NCI-H2081 (cell line): ENCODE measurements at regions not wholly inside any gene's neighbourhood (a gene's known extent, or its start where the extent isn't known, plus 50 kb on each side); places are given as distances from the start of the nearest gene placed in this dataset.
"Not testable (repeated sequence)": the region's sequence is repeated elsewhere in the genome, so short reads cannot be mapped to it uniquely, and the experiment has no call there.

Source experiments
- DNase-seq, 2 experiments: peaks; one replicate each; lab custom pipeline; 2025; lab: John Stamatoyannopoulos, UW

DNA sequence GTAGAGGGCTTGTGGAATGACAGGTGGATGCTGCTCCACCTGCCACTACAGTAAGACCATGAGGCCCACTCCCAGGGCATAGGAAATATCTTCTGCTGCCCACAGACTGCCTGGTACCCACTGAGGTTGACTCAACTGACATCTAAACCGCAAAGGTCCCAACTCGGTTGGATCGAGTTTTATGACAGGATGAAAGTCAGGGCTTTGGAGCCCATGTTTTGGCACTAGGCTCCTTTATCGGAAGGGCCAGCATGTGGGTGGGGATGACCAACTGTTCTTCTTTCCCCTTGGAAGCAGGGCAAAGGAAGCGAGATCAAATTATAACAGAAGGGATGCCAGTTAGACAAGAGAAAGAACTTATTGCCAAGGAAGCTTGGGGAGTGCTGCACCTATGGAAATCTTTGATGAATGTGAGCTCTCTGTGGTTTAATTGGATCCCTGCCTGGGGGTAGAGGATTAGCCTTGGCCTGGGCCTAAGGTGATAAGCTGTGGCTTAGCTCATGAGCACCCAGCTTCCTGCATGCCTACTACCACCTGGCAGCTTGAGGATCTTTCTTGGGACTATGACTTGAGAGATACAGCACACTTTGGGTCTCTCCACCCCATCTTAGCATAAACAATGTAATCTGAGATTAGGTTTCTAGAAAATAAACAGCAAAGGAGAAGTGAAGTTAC, 121.8 kb downstream of the KCNA5 start:
- no peak for DNase-seq

DNA sequence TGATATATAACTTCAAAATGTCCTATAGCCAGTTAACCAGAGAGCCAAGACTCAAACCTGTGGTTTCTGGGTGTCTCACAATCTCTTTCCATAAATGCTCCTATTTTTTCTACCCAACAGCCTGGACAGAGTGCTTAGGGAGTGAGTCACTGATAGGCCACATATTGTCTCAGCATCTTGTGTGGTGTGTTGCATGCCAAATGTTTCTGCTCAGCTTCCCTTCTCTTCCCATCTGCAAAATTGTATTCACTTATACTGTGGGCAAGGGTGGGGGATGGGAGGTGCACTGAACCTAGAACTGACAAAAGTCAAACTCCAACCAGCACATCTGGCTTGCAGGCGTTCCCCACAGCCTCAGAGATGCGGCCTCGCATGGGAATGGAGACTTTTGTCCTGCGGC, 123.3 kb downstream of the KCNA5 start:
- no peak for DNase-seq

DNA sequence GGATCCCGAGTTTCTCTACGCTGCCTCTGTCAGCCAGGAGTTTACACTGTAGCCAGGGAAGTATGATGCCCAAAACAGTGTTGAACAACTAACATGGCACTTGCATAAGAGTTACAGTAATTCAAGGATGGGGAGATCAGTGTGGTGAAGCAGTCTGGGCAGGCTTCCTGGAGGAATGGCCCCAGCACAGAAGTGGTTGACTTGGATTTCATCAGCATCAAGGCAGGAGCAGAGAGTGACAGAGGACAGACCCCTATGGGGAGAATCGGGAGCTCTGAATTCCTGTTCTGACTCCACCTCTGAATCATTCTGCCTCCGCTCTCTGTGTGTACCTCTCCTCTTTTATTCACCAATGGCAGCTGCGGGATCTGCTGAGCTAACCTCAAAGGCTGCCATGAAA, 124.5 kb downstream of the KCNA5 start:
- DNase-seq = no peak

DNA sequence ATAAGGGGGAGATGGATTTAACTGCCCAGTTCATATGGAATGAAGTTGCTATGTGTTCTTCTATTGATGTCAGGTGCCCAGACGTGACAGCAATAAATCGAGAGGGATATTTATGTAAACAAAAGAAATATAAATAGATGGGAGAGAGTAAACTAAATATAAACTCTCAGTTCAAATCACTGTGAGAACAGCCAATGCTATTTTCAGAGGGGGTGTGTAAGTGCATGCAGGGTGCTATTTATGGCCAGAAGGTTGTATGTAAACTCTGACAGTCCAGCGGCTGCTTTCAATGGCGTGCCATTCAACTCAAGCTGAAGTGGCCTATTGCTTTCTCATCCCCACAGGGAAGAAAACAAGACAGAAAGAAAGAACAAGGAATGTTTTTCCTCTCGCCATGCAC, 127.2 kb downstream of the KCNA5 start:
- no peak for DNase-seq

DNA sequence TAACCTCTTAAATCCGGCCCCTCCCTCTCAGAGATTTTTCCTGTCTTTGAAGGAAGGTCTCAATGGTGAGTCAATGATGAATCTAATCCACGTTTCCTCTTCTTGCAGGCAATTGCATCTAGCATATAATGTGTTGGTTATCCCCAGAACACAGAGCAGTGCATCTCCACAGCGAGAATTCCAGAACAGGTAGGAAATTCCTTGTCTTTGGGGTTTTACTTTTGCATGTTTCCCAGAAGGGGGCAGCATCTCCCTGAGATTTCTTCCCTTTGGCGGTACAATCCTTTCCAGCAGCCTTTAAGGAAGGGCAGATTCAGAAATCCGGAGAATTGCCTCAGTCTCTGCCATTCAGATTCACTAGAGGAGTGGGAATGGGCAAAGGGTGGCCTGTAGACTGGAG, 128.0 kb downstream of the KCNA5 start:
- DNase-seq = peak; percentile 47 to 48

DNA sequence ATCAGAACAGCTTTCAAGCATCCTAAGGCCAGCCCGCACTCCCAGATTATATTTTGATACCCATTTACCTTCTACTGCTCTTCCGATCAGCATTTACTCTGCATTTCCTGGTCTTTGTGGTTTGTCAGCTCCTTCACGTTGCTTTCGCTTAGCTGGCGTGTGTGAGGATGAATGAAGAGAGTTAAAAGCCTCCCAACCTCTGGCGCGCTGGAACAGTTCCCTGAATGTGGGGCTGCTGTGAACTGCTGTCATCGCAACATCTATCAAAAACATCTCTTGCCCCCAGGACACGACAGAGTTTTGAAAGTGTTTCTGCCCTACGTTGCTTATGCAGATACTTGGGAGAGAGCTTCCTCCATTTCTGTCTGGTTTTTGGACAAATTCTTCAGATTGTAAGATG, 129.2 kb downstream of the KCNA5 start:
- DNase-seq = no peak

DNA sequence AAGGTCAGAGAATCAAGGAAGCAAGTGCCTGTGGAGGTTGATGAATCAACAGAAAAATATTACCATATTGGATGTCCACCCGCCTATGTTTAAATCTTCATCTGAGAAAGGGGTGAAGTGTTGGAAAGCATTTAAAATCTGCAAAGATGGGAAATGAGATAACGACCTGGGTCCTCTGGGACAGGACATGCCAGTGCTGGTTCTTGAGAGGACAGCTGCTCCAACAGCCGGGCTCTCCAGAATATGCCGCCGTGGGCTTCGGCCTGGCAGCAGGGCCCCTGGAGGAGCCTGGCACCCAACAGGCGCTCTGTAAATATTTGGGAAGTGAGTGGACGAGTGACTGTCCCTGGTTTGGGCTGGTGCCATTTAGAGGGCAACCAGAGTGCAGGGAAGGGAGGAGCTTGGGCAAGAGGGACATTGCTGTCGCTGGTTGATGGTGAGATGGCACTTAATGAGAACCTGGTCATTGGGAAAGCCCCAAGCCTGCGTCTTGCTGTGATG, 129.9 kb downstream of the KCNA5 start:
- no peak for DNase-seq

DNA sequence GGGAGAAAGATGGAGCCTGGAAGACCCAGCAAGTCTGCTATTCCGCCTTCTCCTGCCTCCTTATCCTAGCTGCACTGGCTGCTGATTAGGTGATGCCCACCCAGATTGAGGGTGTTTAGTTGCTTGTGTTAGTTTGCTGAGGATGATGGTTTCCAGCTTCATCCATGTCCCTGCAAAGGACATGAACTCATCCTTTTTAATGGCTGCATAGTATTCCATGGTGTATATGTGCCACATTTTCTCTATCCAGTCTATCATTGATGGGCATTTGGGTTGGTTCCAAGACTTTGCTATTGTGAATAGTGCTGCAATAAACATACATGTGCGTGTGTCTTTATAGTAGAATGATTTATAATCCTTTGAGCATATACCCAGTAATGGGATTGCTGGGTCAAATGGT, 131.7 kb downstream of the KCNA5 start:
- DNase-seq = not testable (repeated sequence)

DNA sequence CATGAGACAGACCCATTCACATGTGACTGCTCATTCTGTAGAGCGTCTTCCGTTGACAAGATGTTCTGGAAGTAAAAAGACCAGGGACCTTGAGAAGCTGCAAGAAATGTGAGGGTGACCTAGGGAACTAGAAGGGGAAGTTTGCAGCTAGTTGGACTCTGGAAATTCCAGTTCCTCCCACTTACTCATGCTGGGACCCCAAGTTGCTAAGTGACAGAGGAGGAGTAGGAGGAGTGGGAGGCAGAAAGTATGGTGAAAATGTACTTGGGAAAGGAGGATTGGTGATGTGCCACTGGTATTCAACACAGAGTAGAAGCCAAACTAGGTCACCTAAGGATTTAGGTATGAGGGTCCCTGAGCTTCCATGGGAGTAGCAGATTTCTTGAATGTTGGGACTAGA, 132.4 kb downstream of the KCNA5 start:
- no peak for DNase-seq

DNA sequence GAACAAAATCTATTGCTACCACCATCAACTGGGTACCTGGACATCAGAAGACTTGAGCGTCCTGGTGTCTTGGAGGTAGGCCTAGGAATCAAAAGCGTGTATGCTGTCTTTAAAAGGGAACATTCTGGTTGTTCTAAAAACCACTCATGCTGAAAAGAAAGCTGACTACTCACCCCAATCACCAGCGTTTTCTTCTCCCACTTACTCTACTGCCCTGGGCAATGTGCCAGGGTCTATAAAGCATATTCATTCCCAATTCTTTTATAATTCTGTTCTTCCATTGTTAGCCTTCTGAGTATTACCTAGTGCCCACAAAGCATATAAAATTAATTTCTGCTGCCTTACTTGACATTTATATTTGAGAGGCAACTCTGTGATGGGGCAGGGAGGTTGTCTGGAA, 133.4 kb downstream of the KCNA5 start:
- no peak for DNase-seq

DNA sequence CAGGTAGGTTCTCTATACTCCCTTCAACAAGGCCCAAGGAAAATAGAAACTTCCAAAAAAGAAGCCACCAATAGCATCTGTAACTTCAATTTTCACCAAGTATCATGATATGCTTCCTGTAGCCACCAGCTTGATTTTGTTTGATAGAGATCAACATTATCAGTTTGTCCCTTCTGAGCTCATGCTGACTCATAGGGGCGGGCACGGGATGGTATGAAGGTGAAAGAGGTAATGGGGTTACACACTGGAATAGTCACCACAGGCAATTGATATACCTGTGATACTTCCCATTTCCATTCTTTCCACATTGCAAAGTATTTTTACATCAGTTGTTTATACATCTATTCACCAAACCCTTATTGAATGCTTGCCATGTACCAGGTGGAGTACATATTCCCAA, 134.1 kb downstream of the KCNA5 start:
- DNase-seq = no peak

DNA sequence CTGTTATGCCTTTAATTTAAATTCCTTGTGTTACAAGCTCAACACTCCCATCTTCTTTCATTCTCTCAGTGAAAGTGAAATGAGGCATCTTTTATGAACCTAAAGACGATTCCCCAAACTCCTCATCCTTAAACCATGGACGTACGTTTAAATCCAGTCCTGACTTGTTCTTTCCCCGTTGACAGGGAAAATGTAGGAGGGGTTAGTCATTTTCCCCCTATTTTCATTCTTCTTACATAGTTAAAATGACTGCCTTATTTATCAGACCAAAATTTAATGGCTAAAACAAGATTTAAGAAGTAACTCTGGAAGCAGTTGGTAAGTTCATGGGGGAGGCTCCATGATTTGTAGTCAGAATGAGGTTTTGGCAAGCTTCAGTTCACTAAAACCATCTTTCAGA, 134.9 kb downstream of the KCNA5 start:
- DNase-seq = no peak

DNA sequence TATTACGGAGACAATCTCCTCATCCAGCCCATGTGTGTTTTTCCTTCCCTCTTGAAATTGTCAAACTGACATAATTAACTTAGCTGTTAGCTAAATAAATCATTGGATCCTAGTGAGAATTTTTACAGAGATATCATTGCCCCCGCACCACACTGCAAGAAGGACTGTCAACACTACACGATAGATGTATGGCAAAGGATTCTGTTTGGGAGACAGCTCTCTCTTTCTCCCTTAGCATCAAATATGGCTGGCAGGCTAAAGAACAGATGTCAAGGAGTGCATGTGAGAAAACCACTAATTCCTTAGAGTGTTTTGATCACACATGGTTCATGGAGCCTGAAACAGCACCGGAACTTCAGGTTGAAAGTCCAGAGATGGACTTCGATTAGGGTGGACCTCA, 136.8 kb downstream of the KCNA5 start:
- DNase-seq = no peak

DNA sequence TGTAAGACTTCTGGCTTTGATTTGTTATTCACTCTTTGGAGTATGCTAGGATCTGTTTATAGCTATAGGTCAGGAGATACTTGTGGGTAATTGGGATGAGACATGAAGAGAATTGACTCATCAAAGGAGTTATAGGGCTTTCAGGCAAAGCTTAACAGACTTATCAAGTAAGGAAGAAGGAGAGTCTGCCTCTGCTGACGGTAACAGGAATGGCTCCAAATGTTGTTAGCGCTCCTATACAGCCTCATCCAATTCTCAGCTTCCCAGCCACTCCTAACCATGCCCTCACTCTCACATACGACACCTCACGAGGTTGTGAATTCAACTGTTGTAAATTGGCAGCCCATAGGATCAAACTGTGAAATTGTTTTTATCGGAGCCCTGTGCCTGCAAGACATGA, 140.5 kb downstream of the KCNA5 start:
- DNase-seq = no peak

DNA sequence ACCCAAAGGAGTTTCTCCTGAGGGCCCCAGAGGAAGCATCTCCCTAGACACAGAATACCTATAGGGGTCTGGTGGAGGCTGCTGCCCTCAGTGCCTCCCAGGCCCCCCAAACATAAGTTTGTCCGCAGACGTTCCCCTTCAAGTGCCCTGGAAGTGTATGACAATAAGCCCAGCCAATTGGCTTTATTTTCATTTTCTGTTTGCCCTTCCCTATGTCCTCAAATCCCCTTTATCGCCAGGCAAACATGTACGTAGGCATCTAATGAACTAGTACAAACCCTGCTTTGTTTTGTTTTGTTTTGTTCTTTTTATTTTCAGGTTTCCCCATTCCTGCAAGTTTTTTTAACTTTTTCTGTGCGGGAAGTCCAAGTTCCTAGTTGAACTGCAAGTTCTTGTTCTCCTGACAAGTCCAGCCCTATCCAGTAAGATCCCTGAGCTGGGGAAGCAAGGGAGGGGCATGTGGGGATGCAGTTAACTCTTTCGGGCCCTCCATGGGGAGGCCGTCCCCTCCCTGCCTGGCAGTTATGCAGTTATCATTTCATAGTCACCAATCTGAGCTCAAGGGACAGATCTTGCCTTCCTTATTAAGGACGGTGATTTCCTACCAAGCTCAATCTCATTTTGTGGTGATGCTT, 141.9 kb downstream of the KCNA5 start:
- no peak for DNase-seq

DNA sequence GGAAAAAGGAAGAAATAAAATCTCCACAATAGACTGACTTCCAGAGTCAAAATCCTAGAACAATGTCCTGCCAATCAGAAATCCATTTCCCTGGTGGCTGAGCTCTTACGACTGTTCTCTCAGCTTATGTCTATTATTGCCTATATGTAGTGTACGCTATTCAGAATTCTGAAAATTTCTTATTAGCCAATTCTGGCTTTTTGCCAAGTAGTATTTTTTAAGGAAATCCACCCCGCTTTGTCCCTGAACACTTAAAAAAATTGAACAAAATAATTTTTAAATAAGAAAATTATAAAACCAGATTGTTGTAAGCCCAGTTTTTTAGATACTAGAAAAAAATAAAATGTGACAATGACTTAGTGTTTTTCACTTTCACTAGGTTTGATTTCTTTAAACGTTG, 143.0 kb downstream of the KCNA5 start:
- DNase-seq = no peak

DNA sequence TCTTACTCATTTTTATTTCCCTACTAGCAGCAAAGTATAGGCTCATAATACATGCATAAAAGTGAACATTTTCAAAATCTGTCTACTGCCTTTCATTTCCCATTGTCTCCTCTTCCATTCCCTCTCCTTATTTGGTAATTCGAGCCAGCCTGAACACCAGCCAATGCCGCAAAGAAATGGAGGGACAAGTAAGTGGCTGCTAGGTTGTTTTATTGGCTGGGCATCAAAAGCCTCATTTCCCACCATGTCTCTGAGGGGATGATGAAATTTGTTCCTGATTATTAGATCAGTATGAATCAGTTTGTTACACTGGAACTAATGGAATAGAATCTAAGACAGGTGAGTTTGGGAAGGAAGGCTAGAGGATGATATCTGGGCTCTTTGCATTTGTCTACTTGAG, 143.5 kb downstream of the KCNA5 start:
- peak in 1 of 2 experiments; percentile 22 for DNase-seq

DNA sequence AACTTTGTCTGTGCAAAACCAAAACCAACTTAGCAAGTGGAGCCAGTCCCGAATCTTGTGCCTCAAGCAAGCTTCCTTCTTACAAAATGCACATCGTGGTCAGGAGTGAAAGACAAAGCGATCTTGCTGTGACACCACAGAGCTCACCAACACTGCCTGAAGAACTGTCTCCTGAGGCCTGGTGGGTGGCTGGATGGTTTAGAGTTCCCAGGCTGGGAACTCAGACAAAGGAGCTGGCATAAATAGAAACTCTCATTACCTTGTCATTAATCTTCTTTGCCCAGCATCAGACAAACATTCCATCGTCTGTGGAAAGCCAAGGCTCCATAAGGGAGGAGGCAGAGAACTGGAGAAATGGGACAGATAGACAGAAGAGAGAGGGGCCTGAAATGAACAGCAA, 144.8 kb downstream of the KCNA5 start:
- DNase-seq = no peak

DNA sequence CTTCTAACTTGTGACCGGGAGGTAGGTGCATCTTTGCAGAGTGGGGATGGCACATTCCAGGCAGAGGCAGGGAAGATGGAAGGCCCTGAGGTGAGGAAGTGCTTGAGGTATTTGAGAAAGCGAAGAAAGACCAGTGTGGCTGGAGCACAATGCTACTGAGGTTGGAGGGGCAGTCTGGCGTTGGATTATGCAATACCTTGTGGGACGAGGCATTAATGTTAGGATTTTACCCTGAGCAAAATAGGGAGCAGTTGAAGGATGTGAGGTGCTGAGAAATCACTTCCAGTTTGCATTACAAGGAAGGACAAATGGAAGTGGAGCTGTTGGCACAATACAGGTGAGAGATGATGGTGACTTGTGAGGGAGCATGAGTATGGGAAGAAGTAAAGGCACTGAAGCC, 145.5 kb downstream of the KCNA5 start:
- DNase-seq = no peak

DNA sequence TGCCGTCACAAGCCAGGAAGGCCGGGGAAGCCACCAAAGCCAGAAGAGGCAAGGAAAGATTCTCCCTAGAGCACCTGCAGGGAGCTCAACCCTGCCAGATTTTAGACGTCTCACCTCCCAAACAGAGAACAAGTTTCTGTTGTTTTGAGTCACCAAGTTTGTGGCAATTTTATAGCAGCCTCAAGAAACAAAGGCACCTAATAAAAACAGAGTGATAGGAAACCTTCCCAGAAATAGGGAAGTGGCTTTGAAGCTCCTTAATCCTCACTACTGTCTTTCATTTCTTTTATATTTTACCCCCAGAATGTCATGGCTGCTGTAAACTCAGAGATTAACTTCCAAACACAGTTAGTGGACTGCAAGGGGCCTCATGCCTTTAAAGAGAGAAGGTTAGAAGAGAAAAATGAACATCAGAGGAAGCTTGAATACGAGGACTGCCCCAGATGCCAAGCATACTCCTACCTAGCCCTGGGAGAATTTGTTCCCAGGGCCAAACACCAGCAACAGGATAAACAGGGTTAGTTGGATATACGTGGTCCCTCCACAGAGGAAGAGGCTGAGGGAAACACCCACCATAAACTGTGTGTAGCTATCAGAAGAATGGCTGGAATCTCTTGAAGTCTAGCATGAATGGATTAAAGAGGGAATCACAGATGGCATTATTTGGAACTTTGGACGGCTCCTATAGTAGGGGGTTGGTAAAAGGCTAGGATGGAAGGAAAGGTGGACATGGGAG, 148.3 kb downstream of the KCNA5 start:
- no peak for DNase-seq

DNA sequence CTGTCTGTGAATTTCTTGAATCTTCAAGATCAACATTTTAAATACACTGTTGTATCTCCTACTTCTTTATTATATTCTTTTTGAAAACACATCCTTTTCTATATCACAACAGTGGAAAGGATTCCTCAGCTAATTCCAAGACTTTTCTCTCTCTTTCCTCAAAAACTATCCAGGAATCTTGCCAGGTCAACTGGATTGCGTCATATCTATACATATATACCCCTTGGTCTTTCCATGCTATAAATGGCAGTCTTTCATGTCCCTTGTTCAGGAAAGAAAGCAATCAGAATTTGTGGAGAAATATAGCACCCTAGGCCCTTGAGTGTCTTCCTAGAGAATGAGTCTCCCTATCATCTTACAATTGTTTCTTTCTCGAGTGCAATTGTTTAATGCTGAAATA, 149.0 kb downstream of the KCNA5 start:
- DNase-seq = no peak

DNA sequence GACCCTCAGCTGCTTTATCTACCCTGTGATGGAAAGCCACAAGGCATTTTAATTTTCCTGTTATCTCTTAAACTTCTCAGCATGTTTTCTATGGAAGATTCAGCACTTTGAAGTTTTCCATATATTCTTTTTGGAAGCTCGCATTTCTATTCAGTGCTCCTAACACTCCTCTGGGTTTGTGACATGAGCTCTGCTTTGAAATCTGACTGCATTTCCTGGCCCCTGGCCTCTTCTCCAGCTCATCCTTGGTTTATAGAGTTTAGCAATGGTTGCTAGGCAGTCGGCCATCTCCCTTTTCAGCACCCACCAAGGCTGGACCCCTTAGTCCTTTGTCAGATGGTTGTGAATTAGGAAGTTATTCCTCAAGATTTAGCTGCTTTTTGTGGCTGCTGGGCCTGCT, 150.6 kb downstream of the KCNA5 start:
- DNase-seq = no peak

DNA sequence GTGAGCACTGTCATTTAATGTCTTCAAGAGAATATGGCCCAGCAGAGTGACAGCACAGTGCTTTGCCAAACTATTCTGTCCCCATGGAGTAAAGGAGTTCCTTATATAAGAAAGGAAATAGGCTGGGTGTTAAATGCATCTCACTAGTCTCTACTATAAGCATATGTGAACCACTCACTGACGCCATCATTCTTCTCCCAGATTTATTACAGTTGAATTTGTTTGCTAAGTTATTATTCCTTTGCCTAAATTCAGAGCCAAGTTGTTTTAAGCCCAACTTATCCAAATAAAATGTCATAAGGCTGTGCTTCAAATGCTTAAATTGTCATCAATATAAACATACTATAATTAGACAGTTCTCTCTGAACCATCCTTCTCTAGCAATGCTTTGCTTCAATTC, 151.6 kb downstream of the KCNA5 start:
- no peak for DNase-seq
